ENCODE measurements at regions not wholly inside any gene's neighbourhood (a gene's known extent, or its start where the extent isn't known, plus 50 kb on each side); places are given as distances from the start of the nearest gene placed in this dataset.

DNA sequence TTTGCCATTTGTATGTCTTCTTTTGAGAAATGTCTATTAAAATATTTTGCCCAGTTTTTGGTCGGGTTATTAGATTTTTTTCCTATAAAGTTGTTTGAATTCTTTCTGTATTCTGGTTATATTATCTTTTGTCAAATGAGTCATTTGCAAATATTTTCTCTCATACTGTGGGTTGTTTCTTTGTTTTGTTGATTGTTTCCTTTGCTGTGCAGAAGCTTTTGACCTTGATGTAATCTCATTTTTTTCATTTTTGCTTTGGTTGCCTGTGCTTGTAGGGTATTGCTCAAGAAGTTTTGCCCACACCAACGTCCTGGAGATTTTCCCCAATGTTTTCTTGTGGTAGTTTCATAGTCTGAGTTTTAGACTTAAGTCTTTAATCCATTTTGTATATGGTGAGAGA is 245.7 kb downstream of the ADCYAP1 start:
- TF ChIP-seq, protein P1, sequence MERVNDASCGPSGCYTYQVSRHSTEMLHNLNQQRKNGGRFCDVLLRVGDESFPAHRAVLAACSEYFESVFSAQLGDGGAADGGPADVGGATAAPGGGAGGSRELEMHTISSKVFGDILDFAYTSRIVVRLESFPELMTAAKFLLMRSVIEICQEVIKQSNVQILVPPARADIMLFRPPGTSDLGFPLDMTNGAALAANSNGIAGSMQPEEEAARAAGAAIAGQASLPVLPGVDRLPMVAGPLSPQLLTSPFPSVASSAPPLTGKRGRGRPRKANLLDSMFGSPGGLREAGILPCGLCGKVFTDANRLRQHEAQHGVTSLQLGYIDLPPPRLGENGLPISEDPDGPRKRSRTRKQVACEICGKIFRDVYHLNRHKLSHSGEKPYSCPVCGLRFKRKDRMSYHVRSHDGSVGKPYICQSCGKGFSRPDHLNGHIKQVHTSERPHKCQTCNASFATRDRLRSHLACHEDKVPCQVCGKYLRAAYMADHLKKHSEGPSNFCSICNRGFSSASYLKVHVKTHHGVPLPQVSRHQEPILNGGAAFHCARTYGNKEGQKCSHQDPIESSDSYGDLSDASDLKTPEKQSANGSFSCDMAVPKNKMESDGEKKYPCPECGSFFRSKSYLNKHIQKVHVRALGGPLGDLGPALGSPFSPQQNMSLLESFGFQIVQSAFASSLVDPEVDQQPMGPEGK (CRISPR knock-in tag; IDR thresholded peaks at IDR 0.05; ENCODE audit: borderline replicate concordance) = no peak
- TF ChIP-seq ISL1 (CRISPR knock-in tag; IDR thresholded peaks at IDR 0.05) (no peak), PPARA (CRISPR knock-in tag; IDR thresholded peaks at IDR 0.05; ENCODE audit: borderline replicate concordance) (no peak), ZFP30 (CRISPR knock-in tag; IDR thresholded peaks at IDR 0.05) (no peak), SNAI2 (CRISPR knock-in tag; IDR thresholded peaks at IDR 0.05) (no peak), TCF4 (CRISPR knock-in tag; IDR thresholded peaks at IDR 0.05; ENCODE audit: borderline replicate concordance) (no peak), ESRRG (CRISPR knock-in tag; IDR thresholded peaks at IDR 0.05) (no peak), GLIS3 (CRISPR knock-in tag; IDR thresholded peaks at IDR 0.05) (no peak), RARB (CRISPR knock-in tag; IDR thresholded peaks at IDR 0.05) (no peak), ARNTL (CRISPR knock-in tag; IDR thresholded peaks at IDR 0.05; ENCODE audit: borderline replicate concordance, low read depth) (no peak)
- TF ChIP-seq, protein P2, sequence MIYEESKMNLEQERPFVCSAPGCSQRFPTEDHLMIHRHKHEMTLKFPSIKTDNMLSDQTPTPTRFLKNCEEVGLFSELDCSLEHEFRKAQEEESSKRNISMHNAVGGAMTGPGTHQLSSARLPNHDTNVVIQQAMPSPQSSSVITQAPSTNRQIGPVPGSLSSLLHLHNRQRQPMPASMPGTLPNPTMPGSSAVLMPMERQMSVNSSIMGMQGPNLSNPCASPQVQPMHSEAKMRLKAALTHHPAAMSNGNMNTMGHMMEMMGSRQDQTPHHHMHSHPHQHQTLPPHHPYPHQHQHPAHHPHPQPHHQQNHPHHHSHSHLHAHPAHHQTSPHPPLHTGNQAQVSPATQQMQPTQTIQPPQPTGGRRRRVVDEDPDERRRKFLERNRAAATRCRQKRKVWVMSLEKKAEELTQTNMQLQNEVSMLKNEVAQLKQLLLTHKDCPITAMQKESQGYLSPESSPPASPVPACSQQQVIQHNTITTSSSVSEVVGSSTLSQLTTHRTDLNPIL (CRISPR knock-in tag; IDR thresholded peaks at IDR 0.05; ENCODE audit: low read depth) = no peak
- TF ChIP-seq, protein P3, sequence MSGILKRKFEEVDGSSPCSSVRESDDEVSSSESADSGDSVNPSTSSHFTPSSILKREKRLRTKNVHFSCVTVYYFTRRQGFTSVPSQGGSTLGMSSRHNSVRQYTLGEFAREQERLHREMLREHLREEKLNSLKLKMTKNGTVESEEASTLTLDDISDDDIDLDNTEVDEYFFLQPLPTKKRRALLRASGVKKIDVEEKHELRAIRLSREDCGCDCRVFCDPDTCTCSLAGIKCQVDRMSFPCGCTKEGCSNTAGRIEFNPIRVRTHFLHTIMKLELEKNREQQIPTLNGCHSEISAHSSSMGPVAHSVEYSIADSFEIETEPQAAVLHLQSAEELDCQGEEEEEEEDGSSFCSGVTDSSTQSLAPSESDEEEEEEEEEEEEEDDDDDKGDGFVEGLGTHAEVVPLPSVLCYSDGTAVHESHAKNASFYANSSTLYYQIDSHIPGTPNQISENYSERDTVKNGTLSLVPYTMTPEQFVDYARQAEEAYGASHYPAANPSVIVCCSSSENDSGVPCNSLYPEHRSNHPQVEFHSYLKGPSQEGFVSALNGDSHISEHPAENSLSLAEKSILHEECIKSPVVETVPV (CRISPR knock-in tag; IDR thresholded peaks at IDR 0.05) = no peak
- TF ChIP-seq, protein P4, sequence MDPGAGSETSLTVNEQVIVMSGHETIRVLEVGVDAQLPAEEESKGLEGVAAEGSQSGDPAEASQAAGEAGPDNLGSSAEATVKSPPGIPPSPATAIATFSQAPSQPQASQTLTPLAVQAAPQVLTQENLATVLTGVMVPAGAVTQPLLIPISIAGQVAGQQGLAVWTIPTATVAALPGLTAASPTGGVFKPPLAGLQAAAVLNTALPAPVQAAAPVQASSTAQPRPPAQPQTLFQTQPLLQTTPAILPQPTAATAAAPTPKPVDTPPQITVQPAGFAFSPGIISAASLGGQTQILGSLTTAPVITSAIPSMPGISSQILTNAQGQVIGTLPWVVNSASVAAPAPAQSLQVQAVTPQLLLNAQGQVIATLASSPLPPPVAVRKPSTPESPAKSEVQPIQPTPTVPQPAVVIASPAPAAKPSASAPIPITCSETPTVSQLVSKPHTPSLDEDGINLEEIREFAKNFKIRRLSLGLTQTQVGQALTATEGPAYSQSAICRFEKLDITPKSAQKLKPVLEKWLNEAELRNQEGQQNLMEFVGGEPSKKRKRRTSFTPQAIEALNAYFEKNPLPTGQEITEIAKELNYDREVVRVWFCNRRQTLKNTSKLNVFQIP (CRISPR knock-in tag; IDR thresholded peaks at IDR 0.05; ENCODE audit: borderline replicate concordance, low read depth) = no peak

All from SK-N-SH treated with all-trans-retinoic acid at 6 μM for 48 hours (cell line).